Erythroblast (primary cell): ENCODE measurements at regions not wholly inside any gene's neighbourhood (a gene's known extent, or its start where the extent isn't known, plus 50 kb on each side); places are given as distances from the start of the nearest gene placed in this dataset.

Experiments
- GATA1 ChIP-seq: IDR thresholded peaks from 2 replicates; pipeline ENCODE4 v1.6.1; 2011; ENCODE audit warnings: low read depth, mild to moderate bottlenecking, control low read depth, low read length, moderate library complexity
- POLR2A ChIP-seq: IDR thresholded peaks from 2 replicates; pipeline ENCODE4 v1.6.1; 2011; ENCODE audit warnings: mild to moderate bottlenecking, low read length

DNA sequence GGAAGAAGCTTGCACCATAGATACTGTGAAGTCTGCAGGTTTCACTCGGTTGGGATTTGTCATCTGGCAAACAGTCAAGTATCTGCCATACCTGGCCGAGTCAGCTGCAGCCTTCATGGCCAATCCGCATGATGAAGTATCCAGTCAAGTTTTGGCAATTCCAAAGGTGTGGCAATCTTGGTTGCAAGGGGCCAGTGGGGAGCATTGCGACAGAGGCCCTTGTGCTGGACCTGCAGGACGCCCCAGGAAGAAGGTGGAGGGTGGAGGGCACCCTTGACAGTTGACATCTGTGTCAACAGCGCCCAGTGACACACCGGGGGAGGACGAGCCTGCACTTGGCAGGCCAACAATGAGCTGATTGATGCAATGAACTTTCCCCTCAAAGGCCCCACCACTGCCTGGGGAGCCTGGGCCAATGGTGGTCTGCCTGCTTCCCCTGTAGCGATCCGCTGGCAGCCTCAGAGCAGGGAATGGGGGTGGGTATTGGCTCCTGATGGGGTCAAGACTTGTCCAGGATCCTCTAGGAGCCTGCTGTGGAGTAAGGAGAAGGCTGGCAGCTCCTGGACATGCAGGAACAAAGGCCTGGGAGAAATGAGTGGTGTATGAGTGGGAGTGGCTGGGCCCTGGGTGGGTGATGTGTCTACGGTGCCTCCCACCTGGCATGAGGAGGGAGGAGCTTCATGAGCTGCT lies 122.8 kb upstream of the PITX1 start:
- TF ChIP-seq POLR2A (no peak), GATA1 (no peak)
